ENCODE measurements at regions not wholly inside any gene's neighbourhood (a gene's known extent, or its start where the extent isn't known, plus 50 kb on each side); places are given as distances from the start of the nearest gene placed in this dataset.
"Not testable (repeated sequence)": the region's sequence is repeated elsewhere in the genome, so short reads cannot be mapped to it uniquely, and the experiment has no call there.

DNA sequence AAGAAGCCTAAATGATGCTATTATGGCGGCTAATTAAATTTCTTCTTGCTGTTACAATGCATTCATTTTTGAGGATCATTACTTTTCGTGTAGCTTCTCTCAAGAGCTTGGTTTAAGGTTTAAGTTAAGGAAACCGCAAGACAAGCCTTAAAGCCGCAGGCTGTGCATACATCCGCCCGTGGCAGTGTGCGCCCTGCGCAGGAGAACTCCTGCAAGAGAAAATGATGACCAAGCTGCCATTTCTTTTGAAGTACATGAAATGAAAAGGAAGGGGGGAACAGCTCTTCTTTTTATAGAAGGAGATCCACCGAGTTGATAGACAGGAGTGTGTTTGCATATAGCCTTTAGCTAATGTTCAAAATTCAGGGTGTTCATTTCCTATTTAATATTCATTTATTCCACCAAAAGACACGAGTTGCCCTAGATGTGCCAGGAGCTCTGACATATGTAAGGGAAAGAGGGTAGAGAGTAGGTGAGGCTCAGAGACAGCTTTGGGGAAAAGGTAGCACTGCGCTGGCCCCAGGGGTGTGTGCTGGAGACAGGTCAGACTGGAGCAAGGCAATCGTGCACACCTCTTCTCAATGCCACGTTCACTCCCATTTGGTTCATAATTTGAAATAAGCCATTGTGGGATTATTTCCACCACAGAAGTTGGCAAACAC lies 112.1 kb upstream of the LDB2 start:
- no peak for DNase-seq (ENCODE audit: low spot score)

GRCh38 chr4:17009871-17010367 lies 111.5 kb upstream of the LDB2 start:
- no peak for DNase-seq (ENCODE audit: low spot score)

- DNase-seq (ENCODE audit: low spot score): no peak
Observed at GRCh38 chr4:17008834-17009345, 110.4 kb upstream of the LDB2 start.

- DNase-seq (ENCODE audit: low spot score): not testable (repeated sequence)
Observed at GRCh38 chr4:17003606-17004392, 105.4 kb upstream of the LDB2 start.

GRCh38 chr4:16995451-16995850 lies 97.0 kb upstream of the LDB2 start:
- no peak for DNase-seq (ENCODE audit: low spot score)

DNA sequence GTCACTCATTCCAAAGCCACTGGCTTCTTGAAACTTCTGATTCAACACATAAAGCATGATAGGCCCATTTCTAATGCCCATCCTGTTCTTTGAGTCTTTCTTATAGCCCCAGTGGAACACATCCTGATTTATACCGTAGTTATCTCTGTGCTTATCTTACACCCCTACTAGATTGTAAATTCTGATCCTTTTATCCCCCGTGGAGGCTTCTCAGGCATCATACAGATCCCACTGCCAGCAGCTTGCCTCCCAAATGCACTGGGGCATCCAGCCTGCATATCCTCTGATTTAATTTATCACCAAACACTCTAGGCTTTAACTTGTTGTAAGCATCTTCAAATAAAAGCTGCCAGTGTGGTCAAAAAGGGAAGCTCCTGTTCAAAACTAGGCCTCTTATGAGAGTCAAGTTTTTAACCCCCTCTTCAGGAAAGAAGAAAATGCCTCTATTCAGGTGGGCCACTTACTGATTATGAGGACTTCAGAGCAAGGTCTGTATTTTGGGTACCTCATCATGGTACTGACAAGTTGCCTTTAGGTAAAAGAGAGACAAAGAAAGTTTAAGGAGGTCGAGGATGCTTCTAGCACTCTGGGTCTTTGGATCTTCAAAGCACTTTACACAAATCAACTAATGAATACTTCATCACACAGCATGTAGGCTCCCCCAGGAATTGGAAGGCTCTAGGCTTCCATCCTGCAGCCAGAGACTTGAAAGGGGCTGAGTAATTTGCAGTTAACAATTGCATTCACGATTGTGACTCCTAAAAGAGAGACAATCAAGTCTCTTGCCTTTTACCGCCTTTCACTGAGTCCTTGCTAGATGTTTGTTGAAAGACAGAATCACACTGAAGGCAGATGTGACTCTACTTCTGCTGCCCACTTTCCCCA lies 95.8 kb upstream of the LDB2 start:
- no peak for DNase-seq (ENCODE audit: low spot score)

- no peak for DNase-seq (ENCODE audit: low spot score)
Observed at GRCh38 chr4:16992566-16993225, 94.3 kb upstream of the LDB2 start.

DNA sequence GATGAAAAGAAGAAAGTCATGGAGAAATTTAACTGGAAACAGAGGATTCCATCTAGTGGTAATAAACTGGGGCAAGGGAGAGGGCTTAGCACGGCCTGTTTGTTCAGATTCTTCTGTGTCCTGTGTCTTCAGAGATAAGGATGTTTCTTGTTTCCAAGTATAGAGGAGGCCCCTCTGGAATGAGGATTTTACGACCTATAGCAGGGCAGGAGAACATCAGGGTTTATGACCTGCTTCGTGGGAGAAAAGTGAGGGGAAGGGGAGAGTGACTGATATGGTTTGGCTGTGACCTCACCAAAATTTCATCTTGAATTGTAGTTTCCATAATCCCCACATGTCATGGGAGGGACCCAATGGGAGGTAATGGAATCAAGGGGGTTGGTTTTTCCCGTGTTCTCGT lies 93.0 kb upstream of the LDB2 start:
- DNase-seq (ENCODE audit: low spot score): no peak

DNA sequence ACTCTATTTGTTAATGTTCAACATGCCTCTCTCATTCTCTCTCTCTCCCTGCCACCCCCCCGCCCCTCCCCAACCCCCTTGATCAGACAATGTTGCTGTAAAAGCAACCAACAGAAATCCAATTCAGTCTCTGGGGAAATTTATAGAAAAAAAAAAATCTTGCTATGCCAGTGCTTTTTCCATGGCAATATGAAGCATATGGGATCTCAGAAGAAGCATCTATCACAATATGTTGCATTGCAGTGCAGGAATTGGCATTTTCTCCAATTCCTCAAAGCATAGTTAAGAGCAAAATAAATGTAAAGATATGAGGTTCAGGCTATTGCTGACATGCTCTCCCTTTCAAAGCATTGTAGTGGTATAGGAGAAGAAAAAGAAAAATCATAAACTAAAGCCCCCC lies 90.9 kb upstream of the LDB2 start:
- DNase-seq (ENCODE audit: low spot score): no peak

GRCh38 chr4:16988814-16989213 lies 90.4 kb upstream of the LDB2 start:
- DNase-seq (ENCODE audit: low spot score): no peak

DNA sequence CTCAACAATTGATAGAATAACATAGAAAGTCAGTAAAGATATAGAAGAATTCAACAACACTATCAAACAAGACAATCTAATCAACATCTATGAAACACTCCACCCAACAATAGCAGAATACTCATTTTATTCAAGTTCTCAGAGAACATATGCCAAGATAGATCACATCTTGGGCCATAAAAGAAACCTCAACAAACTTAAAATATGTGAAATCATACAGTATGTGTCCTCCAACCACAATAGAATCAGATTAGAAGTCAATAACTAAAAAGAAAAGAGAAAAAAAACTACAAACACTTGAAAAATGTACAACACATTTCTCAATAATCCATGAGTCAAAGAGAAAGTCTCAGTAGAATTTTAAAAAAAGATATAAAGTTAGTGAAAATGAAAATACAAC lies 78.6 kb upstream of the LDB2 start:
- no peak for DNase-seq (ENCODE audit: low spot score)

GRCh38 chr4:16969696-16970135 lies 71.3 kb upstream of the LDB2 start:
- DNase-seq (ENCODE audit: low spot score): no peak

DNA sequence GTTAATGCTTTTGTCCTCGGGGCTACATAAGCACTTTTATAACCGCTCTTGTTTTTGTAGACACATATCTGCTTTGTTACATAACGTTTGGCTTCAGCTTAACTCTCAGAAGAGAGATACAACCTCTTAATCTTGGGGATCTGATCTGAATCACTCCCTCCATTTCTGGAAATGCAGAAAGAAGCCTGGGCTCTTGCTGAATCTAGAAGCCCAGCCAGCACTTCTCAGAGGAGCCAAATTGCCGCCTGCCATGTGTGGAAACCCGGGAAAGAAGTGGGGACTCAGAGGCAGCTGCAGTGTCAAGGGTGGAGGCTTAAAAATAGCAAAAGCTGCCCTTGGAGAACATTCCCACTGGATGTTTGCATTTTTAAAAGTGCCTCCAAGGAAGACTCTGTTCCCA lies 69.3 kb upstream of the LDB2 start:
- no peak for DNase-seq (ENCODE audit: low spot score)

GRCh38 chr4:16959305-16959704 lies 60.9 kb upstream of the LDB2 start:
- no peak for DNase-seq (ENCODE audit: low spot score)

DNA sequence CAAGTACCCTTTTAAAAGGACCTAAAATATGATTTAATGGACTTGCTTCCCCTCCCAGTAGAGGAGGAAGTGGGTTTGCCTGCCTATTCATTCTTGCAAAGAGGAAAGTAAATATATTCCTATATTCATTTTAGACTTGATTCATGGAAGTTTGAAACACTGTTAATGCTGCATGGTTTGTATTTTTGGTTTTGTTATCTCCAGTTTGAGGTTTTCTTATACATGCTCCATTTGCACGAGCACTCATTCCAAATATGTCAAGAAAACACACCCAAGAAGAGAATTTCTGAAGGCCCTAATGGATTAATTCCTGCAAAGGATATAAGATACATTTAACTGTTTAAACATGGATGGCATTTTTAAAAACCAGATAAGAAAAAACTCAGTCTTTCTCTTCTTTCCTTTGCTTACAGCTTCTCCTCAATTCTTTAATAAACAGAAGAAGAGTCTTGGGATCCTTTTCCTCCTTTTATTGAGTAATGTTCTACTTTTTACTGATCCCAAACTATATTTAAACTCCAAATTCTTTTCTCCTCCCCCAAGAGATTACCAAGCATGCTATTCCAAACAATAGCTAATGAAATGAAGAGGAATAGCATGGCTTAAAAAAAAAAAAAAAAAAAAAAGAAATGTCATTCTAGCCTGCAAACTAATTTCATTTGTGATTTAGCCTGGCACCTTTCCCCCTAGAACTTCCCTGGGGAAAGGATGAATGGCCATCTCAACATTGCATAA lies 54.6 kb upstream of the LDB2 start:
- no peak for DNase-seq (ENCODE audit: low spot score)

- no peak for DNase-seq (ENCODE audit: low spot score)
Observed at GRCh38 chr4:16952462-16952871, 54.0 kb upstream of the LDB2 start.

Measured in mucosa of gallbladder (tissue), 1 donor.